Loucy (cell line): ENCODE measurements at regions not wholly inside any gene's neighbourhood (a gene's known extent, or its start where the extent isn't known, plus 50 kb on each side); places are given as distances from the start of the nearest gene placed in this dataset.

Source experiments
- CTCF ChIP-seq: fragments of 200-600 bp; sonication (generic); conservative IDR thresholded peaks from 2 replicates; pipeline ENCODE4 v1.5.1; 2014; ENCODE audit warnings: mild to moderate bottlenecking, antibody characterized with exemption, low read length
- EZH2phosphoT487 ChIP-seq: fragments of 200-600 bp; IDR thresholded peaks from 2 replicates; pipeline ENCODE4 v1.6.1; 2018; ENCODE audit warnings: antibody characterized with exemption, mild to moderate bottlenecking, moderate library complexity, borderline replicate concordance

GRCh38 chr13:81388400-81388799 lies 1047.5 kb upstream of the SPRY2 start:
- no peak for TF ChIP-seq CTCF
- no peak for TF ChIP-seq EZH2phosphoT487
